Peyer's patch (tissue), 4 donors: ENCODE measurements at regions not wholly inside any gene's neighbourhood (a gene's known extent, or its start where the extent isn't known, plus 50 kb on each side); places are given as distances from the start of the nearest gene placed in this dataset.

ENCODE experiments used
- DNase-seq, 3 donors: peaks; one replicate each; pipeline ENCODE4 v3.0.0-alpha.2; 2017 to 2019
- H3K27ac ChIP-seq, 4 donors: fragments of 200-600 bp; sonication (generic); one replicate each; pipeline ENCODE4 v1.5.1; 2016 to 2019
- H3K27me3 ChIP-seq, 2 donors: fragments of 200-600 bp; sonication (generic); one replicate each; pipeline ENCODE4 v1.5.1; 2019
- H3K36me3 ChIP-seq, 3 donors: fragments of 200-600 bp; sonication (generic); one replicate each; pipeline ENCODE4 v1.5.1; 2016 to 2019
- H3K4me1 ChIP-seq, 4 donors: fragments of 200-600 bp; sonication (generic); one replicate each; pipeline ENCODE4 v1.5.1; 2016 to 2019
- H3K4me3 ChIP-seq, 4 donors: fragments of 200-600 bp; sonication (generic); 1 replicate in 3 of 4; 2 replicates in 1 of 4; pipeline ENCODE4 v1.5.1; 2016 to 2019; ENCODE audit warnings: mild to moderate bottlenecking in 1 of 4
- H3K9me3 ChIP-seq, 4 donors: fragments of 200-600 bp; sonication (generic); one replicate each; pipeline ENCODE4 v1.5.1; 2016 to 2019; ENCODE audit warnings: mild to moderate bottlenecking in 1 of 4
- POLR2A ChIP-seq, 2 donors: fragments of 450-650 bp; IDR thresholded peaks; one replicate each; pipeline ENCODE4 v1.5.1; 2017; ENCODE audit warnings: antibody characterized with exemption in 2 of 2, mild to moderate bottlenecking in 2 of 2, moderate library complexity in 2 of 2
- TF ChIP-seq, protein P1 (sequence below), 6 experiments: fragments of 450-650 bp in 4 of 6; fragments of 200-600 bp in 2 of 6; sonication (generic) in 1 of 6; IDR thresholded peaks; one replicate each; pipeline ENCODE4 v1.5.1; 2017 to 2019; ENCODE audit warnings: antibody characterized with exemption in 6 of 6, mild to moderate bottlenecking in 3 of 6, moderate library complexity in 1 of 6

DNA sequence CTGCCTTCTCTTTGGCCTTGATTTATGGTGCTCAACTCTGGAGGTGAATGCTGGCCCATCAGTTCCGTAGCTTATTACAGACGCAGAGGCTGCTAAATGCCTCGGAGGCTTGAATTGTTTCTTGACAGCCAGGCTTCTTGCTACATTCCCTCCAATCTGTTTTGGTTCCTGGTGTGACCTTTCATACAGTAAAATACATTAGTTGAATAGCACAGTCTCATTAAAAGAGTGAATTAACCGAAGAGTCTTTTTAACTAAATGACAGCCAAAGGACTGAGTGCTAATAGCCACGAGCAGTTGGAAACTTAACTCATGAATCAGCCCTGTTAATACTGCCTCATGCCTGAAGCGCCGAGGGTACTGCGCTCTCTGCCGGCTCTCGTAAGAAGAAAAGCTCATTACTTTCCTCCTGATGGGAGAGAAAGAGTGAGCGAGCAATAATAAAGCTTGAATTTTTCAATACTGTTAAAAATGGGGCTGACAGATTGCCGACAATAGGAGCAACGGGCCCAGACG lies 236.4 kb upstream of the GPR26 start:
- Histone ChIP-seq H3K4me3 (no peak overlapping the region), H3K4me1 (no peaks in the 10 kb centered on the region), H3K27me3 (no peaks in the 10 kb centered on the region), H3K9me3 (no peaks in the 10 kb centered on the region), H3K27ac (no peak overlapping the region), H3K36me3 (no peaks in the 10 kb centered on the region)
- no peak for DNase-seq
- TF ChIP-seq POLR2A (IDR thresholded peaks at IDR 0.05): no peak
- TF ChIP-seq, protein P1, sequence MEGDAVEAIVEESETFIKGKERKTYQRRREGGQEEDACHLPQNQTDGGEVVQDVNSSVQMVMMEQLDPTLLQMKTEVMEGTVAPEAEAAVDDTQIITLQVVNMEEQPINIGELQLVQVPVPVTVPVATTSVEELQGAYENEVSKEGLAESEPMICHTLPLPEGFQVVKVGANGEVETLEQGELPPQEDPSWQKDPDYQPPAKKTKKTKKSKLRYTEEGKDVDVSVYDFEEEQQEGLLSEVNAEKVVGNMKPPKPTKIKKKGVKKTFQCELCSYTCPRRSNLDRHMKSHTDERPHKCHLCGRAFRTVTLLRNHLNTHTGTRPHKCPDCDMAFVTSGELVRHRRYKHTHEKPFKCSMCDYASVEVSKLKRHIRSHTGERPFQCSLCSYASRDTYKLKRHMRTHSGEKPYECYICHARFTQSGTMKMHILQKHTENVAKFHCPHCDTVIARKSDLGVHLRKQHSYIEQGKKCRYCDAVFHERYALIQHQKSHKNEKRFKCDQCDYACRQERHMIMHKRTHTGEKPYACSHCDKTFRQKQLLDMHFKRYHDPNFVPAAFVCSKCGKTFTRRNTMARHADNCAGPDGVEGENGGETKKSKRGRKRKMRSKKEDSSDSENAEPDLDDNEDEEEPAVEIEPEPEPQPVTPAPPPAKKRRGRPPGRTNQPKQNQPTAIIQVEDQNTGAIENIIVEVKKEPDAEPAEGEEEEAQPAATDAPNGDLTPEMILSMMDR (IDR thresholded peaks at IDR 0.05): no peak

DNA sequence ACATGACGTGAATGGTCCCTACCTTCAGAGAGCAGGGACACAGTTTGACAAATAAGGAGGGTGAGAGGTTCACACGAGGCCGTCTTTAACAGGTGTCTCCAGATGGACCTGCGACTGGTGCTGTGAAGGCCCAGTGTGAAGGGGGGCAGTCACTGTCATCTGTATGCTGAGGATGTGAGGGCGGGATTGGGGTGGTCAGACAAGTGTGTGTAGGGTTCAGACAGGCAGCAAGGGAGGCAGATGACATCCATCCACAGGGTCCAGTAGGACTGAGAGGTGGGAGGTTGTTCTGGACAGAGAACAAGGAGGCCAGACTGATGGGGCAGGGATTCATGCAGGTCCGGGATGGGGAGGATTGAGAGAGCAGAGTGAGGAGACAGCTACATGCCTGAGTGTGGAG lies 232.6 kb upstream of the GPR26 start:
- no peak for DNase-seq
- Histone ChIP-seq H3K27me3 (no peaks in the 10 kb centered on the region), H3K4me3 (no peak overlapping the region), H3K4me1 (no peaks in the 10 kb centered on the region), H3K36me3 (no peaks in the 10 kb centered on the region), H3K9me3 (no peaks in the 10 kb centered on the region), H3K27ac (no peak overlapping the region)
- TF ChIP-seq, protein P1 (IDR thresholded peaks at IDR 0.05): no peak
- no peak for TF ChIP-seq POLR2A (IDR thresholded peaks at IDR 0.05)

DNA sequence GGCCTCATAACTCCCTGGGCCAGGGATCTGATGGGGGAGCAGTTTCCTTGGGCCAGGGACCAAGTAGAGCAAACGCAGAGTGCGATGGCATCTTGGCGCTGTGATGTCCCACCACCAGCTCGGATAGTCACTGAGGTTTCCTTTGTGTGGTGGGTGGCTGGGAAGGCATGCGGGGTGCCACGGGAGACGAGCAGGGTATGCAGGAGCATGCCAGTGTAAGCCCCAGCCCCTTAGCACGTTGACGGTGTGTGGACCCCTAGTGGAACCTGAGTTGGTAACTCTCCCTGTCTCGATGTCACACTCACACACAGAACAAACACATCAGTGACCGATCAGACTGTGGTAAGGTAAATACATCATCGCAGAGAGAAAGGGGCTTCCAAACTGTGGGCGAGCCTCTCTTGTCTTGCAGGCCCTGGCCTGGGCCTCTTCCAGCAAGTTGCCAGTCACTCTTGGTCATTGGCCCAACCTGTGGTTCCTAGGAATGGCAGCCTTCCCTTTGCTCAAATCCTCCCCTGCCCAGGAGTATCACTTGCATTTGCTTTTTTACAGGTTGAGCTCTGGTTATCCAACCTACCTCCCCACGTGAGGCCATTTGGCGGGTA lies 231.6 kb upstream of the GPR26 start:
- Histone ChIP-seq H3K9me3 (no peaks in the 10 kb centered on the region), H3K27me3 (no peaks in the 10 kb centered on the region), H3K36me3 (no peaks in the 10 kb centered on the region), H3K4me1 (no peaks in the 10 kb centered on the region), H3K27ac (no peak overlapping the region), H3K4me3 (no peak overlapping the region)
- DNase-seq: no peak
- no peak for TF ChIP-seq POLR2A (IDR thresholded peaks at IDR 0.05)
- TF ChIP-seq, protein P1 (IDR thresholded peaks at IDR 0.05): no peak

DNA sequence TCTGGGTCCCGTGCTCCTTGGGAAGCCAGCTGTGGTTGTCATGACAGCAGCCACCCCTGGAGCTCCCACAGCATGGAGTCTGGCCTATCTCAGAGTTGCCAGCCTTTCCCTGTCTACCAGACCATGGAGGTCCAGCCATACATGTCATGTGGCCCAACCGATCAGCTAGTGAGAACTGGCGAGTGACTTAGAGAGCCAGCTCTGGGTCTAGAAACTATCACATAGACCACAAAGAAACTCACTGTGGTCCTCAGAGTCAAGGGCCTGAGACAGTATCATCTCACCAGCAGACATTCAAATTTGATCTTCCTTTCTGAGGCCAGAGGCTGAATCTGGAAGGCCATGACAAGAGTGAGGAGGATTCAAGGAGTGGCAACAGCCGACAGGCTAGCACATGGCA lies 223.3 kb upstream of the GPR26 start:
- Histone ChIP-seq H3K4me1 (no peaks in the 10 kb centered on the region), H3K9me3 (no peaks in the 10 kb centered on the region)
- TF ChIP-seq, protein P1 (IDR thresholded peaks at IDR 0.05): no peak
- TF ChIP-seq POLR2A (IDR thresholded peaks at IDR 0.05): no peak

DNA sequence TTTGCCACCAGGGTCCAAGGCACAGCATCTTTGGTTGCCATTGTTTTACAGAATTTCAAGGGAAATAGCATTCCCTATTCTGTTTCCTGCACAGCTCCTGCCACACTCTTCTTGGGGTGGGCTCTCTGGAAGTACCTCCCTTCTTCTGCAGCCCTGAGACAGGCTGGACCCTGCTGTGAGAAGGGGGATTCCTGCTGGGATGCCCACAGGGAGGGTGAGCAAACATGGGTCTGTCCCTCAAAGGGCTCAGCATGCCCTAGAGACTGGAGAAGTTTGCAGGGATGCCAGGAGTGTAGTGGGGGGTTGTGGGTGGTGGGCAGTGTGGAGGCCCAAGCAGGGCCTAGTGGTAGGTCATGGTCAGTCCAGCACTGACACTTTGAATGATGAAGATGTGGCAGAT lies 222.2 kb upstream of the GPR26 start:
- no peaks in the 10 kb centered on the region for H3K27me3 ChIP-seq
- no peak for DNase-seq
- H3K4me1 ChIP-seq: no peaks in the 10 kb centered on the region
- no peaks in the 10 kb centered on the region for H3K36me3 ChIP-seq
- H3K27ac ChIP-seq: no peak overlapping the region
- no peak overlapping the region for H3K4me3 ChIP-seq
- TF ChIP-seq, protein P1 (IDR thresholded peaks at IDR 0.05): no peak
- no peak for TF ChIP-seq POLR2A (IDR thresholded peaks at IDR 0.05)
- H3K9me3 ChIP-seq: no peaks in the 10 kb centered on the region

More for the DNA sequence above, 223.3 kb upstream of the GPR26 start:
- no peak for DNase-seq
- H3K27ac ChIP-seq: no peak overlapping the region
- H3K4me3 ChIP-seq: no peak overlapping the region
- H3K36me3 ChIP-seq: no peaks in the 10 kb centered on the region
- H3K27me3 ChIP-seq: no peaks in the 10 kb centered on the region
